Panc1 (cell line): ENCODE measurements at regions not wholly inside any gene's neighbourhood (a gene's known extent, or its start where the extent isn't known, plus 50 kb on each side); places are given as distances from the start of the nearest gene placed in this dataset.

Experiments used
- ATAC-seq: fragments of 200-7000 bp; cut with Tn5 transposase; 2 replicates; pipeline ENCODE4 v1.9.1; 2020; ENCODE audit warnings: mild to moderate bottlenecking, moderate library complexity
- BruUV-seq: library from RNA; stranded (reverse); fragments of 400-500 nt; replicated peaks from 2 replicates; lab custom pipeline; 2021; lab: Mats Ljungman, UMichigan
- CTCF ChIA-PET: fragments of 300-600 bp; sonication (Branson Sonifier 250); formaldehyde crosslinking; loops from one replicate; lab custom pipeline; 2022; ENCODE audit warnings: antibody characterized with exemption; lab: Charles Lee
- POLR2A ChIA-PET: fragments of 300-600 bp; sonication (Branson Sonifier 250); formaldehyde crosslinking; loops from one replicate; lab custom pipeline; 2022; ENCODE audit warnings: antibody characterized with exemption; lab: Charles Lee
- DNase-seq: peaks from one replicate; pipeline ENCODE4 v3.0.0-alpha.2; 2010; ENCODE audit warnings: low read depth, low spot score
- H3K27ac ChIP-seq: 2 replicates; pipeline ENCODE4 v1.5.1; 2011; ENCODE audit warnings: mild to moderate bottlenecking, low read length, inconsistent platforms
- H3K27me3 ChIP-seq: fragments of 200-500 bp; sonication (Bioruptor generic); 2 replicates; pipeline ENCODE4 v1.6.0; 2014; ENCODE audit warnings: low read length, inconsistent platforms; ENCODE audit not compliant: control insufficient read depth, insufficient read depth
- H3K36me3 ChIP-seq: fragments of 200-500 bp; sonication (Bioruptor generic); 2 replicates; pipeline ENCODE4 v1.5.1; 2014; ENCODE audit warnings: inconsistent platforms, mild to moderate bottlenecking, low read length, moderate library complexity; ENCODE audit not compliant: control insufficient read depth, insufficient read depth
- H3K4me1 ChIP-seq: 2 replicates; pipeline ENCODE4 v1.5.1; 2011; ENCODE audit warnings: inconsistent platforms, mild to moderate bottlenecking, low read length, moderate library complexity; ENCODE audit not compliant: control insufficient read depth, insufficient read depth
- H3K4me3 ChIP-seq, 2 experiments: 2 replicates each; pipeline ENCODE4 v1.5.1; 2011 to 2012; ENCODE audit warnings: low read depth in 2 of 2, low read length in 2 of 2, mild to moderate bottlenecking in 2 of 2, inconsistent platforms in 1 of 2, moderate library complexity in 1 of 2
- H3K9me3 ChIP-seq: fragments of 200-500 bp; sonication (Bioruptor generic); 2 replicates; pipeline ENCODE4 v1.5.1; 2014; ENCODE audit warnings: low read depth, mild to moderate bottlenecking, inconsistent platforms, low read length, moderate library complexity; ENCODE audit not compliant: control insufficient read depth, insufficient read depth
- CTCF ChIP-seq: fragments of 450-650 bp; IDR thresholded peaks from 2 replicates; pipeline ENCODE4 v1.5.1; 2017; ENCODE audit warnings: mild to moderate bottlenecking
- POLR2AphosphoS5 ChIP-seq: IDR thresholded peaks from 2 replicates; pipeline ENCODE4 v1.6.1; 2012; ENCODE audit warnings: mild to moderate bottlenecking, low read depth, low read length, moderate library complexity
- REST ChIP-seq, 2 experiments: IDR thresholded peaks; 2 replicates each; pipeline ENCODE4 v1.6.1; 2011 to 2012; ENCODE audit warnings: low read depth in 2 of 2, control low read depth in 1 of 2, low read length in 1 of 2, mild to moderate bottlenecking in 1 of 2, moderate library complexity in 1 of 2; ENCODE audit not compliant: insufficient read depth in 1 of 2
- SIN3A ChIP-seq: IDR thresholded peaks from 2 replicates; pipeline ENCODE4 v1.6.1; 2012; ENCODE audit warnings: low read depth, mild to moderate bottlenecking, low read length, moderate library complexity, borderline replicate concordance; ENCODE audit not compliant: insufficient read depth
- TCF7L2 ChIP-seq: IDR thresholded peaks from 2 replicates; pipeline ENCODE4 v1.6.1; 2011; ENCODE audit warnings: mild to moderate bottlenecking, low read depth, low read length, inconsistent platforms
- in situ Hi-C: cut with HindIII; loops from 2 replicates; pipeline ENCODE4 v1.10.0; 2016; ENCODE audit warnings: low sequenced_read_pairs, low pct_unique_long_range_greater_than_20kb
- intact Hi-C: fragments of 100-400 bp; cut with micrococcal nuclease; formaldehyde crosslinking; loops from one replicate; pipeline ENCODE4 v1.10.0; 2022; ENCODE audit not compliant: unreplicated experiment

- ATAC-seq (no peak), DNase-seq (no peak)
- intact Hi-C loops (no loop called here), in situ Hi-C loops (no loop called here)
- no peak for TF ChIP-seq CTCF
- TF ChIP-seq REST (IDR thresholded peaks at IDR 0.05; ENCODE audit: insufficient read depth in 1 of 2, low read depth in 2 of 2, low read length in 1 of 2), result no peak
- TF ChIP-seq POLR2AphosphoS5, result no peak
- no peak for TF ChIP-seq TCF7L2
- TF ChIP-seq SIN3A, result no peak
- H3K4me3 ChIP-seq, result no peak overlapping the region
- H3K27me3 ChIP-seq, result no peaks in the 10 kb centered on the region
- ChIA-PET POLR2A (no interaction called here), CTCF (no interaction called here)
- H3K27ac ChIP-seq, result no peak overlapping the region
- H3K4me1 ChIP-seq, result no peaks in the 10 kb centered on the region
- no TSS peak for BruUV-seq
- no peaks in the 10 kb centered on the region for H3K9me3 ChIP-seq
- no peaks in the 10 kb centered on the region for H3K36me3 ChIP-seq
These were observed 1105.9 kb downstream of the NAALADL2 start for GRCh38 chr3:175965036-175965435.

GRCh38 chr3:175957427-175957826, 1098.3 kb downstream of the NAALADL2 start:
- Histone ChIP-seq H3K36me3 (no peaks in the 10 kb centered on the region), H3K4me1 (no peaks in the 10 kb centered on the region), H3K9me3 (no peaks in the 10 kb centered on the region), H3K27ac (no peak overlapping the region), H3K4me3 (no peak overlapping the region), H3K27me3 (no peaks in the 10 kb centered on the region)
- ATAC-seq, result no peak
- DNase-seq, result no peak
- BruUV-seq, result no TSS peak
- intact Hi-C loops, result no loop called here
- no peak for TF ChIP-seq POLR2AphosphoS5
- no peak for TF ChIP-seq REST (IDR thresholded peaks at IDR 0.05; ENCODE audit: insufficient read depth in 1 of 2, low read depth in 2 of 2, low read length in 1 of 2)
- no peak for TF ChIP-seq TCF7L2
- no peak for TF ChIP-seq CTCF
- CTCF ChIA-PET, result no interaction called here
- POLR2A ChIA-PET, result no interaction called here
- in situ Hi-C loops, result no loop called here
